Astrocyte (in vitro differentiated cells and primary cell): ENCODE measurements at regions not wholly inside any gene's neighbourhood (a gene's known extent, or its start where the extent isn't known, plus 50 kb on each side); places are given as distances from the start of the nearest gene placed in this dataset.

Experiments used
- EZH2 ChIP-seq: IDR thresholded peaks from 2 replicates; pipeline ENCODE4 v1.6.1; 2012; ENCODE audit warnings: mild to moderate bottlenecking, low read length, inconsistent platforms; ENCODE audit not compliant: insufficient read depth
- TF ChIP-seq, protein P1 (sequence below): IDR thresholded peaks from 2 replicates; pipeline ENCODE4 v1.5.1; 2011; ENCODE audit warnings: low read depth, mild to moderate bottlenecking, inconsistent platforms, low read length, moderate library complexity; ENCODE audit not compliant: insufficient read depth

DNA sequence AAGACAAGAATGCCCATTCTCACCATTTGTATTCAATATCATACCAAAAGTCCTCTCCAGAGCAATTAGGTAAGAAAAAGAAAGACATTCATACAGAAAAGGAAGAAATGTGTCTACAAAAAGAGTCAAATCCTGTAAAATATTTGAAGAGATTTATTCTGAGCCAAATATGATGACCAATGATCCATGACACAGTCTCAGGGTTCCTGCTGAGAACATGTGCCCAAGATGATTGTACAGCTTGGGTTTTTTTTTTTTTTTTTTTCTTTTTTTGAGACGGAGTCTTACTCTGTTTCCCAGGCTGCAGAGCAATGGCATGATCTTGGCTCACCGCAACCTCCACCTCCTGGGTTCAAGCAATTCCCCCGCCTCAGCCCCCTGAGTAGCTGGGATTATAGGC is 296.2 kb downstream of the C12orf75 start:
- TF ChIP-seq EZH2: no peak
- TF ChIP-seq, protein P1, sequence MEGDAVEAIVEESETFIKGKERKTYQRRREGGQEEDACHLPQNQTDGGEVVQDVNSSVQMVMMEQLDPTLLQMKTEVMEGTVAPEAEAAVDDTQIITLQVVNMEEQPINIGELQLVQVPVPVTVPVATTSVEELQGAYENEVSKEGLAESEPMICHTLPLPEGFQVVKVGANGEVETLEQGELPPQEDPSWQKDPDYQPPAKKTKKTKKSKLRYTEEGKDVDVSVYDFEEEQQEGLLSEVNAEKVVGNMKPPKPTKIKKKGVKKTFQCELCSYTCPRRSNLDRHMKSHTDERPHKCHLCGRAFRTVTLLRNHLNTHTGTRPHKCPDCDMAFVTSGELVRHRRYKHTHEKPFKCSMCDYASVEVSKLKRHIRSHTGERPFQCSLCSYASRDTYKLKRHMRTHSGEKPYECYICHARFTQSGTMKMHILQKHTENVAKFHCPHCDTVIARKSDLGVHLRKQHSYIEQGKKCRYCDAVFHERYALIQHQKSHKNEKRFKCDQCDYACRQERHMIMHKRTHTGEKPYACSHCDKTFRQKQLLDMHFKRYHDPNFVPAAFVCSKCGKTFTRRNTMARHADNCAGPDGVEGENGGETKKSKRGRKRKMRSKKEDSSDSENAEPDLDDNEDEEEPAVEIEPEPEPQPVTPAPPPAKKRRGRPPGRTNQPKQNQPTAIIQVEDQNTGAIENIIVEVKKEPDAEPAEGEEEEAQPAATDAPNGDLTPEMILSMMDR: no peak
